Large intestine (tissue), 3 donors: ENCODE measurements at regions not wholly inside any gene's neighbourhood (a gene's known extent, or its start where the extent isn't known, plus 50 kb on each side); places are given as distances from the start of the nearest gene placed in this dataset.
"Not testable (repeated sequence)": the region's sequence is repeated elsewhere in the genome, so short reads cannot be mapped to it uniquely, and the experiment has no call there.

Experiments
- DNase-seq, 2 donors: peaks; one replicate each; pipeline versions ENCODE4 v3.0.0 to v3.0.0-alpha.2; 2013
- H3K27ac ChIP-seq: one replicate; pipeline ENCODE4 v1.5.1; 2013; ENCODE audit warnings: low read length
- H3K27me3 ChIP-seq: 2 replicates; pipeline ENCODE4 v1.6.1; 2013; ENCODE audit warnings: low read length; ENCODE audit not compliant: control insufficient read depth, insufficient read depth
- H3K36me3 ChIP-seq: 2 replicates; pipeline ENCODE4 v1.6.1; 2013; ENCODE audit warnings: low read length; ENCODE audit not compliant: control insufficient read depth, insufficient read depth
- H3K4me1 ChIP-seq: one replicate; pipeline ENCODE4 v1.6.1; 2013; ENCODE audit warnings: low read length; ENCODE audit not compliant: control insufficient read depth, insufficient read depth
- H3K4me3 ChIP-seq: one replicate; pipeline ENCODE4 v1.5.1; 2013; ENCODE audit warnings: low read length
- H3K9me3 ChIP-seq: one replicate; pipeline ENCODE4 v1.6.1; 2013; ENCODE audit warnings: mild to moderate bottlenecking, low read depth, low read length, moderate library complexity; ENCODE audit not compliant: control insufficient read depth
- WGBS: methylation state at CpG from one replicate; pipeline ENCODE4 v1.1.5; 2013; ENCODE audit warnings: low lambda C conversion rate; ENCODE audit not compliant: insufficient coverage; 5-methylcytosine and 5-hydroxymethylcytosine counted together

DNA sequence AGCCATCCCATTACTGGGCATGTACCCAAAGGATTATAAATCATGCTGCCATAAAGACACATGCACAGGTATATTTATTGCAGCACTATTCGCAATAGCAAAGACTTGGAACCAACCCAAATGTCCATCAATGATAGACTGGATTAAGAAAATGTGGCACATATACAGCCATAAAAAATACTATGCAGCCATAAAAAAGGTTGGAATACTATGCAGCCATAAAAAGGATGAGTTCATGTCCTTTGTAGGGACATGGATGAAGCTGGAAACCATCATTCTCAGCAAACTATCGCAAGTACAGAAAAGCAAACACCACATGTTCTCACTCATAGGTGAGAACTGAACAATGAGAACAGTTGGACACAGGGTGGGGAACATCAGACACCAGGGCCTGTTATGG lies 151.5 kb downstream of the PLK2 start:
- H3K4me1 ChIP-seq, H3K27me3 ChIP-seq, DNase-seq, H3K27ac ChIP-seq, H3K36me3 ChIP-seq, H3K9me3 ChIP-seq, H3K4me3 ChIP-seq: not testable (repeated sequence)
- WGBS = no CpG with 5 or more reads among the region's 2 CpGs

DNA sequence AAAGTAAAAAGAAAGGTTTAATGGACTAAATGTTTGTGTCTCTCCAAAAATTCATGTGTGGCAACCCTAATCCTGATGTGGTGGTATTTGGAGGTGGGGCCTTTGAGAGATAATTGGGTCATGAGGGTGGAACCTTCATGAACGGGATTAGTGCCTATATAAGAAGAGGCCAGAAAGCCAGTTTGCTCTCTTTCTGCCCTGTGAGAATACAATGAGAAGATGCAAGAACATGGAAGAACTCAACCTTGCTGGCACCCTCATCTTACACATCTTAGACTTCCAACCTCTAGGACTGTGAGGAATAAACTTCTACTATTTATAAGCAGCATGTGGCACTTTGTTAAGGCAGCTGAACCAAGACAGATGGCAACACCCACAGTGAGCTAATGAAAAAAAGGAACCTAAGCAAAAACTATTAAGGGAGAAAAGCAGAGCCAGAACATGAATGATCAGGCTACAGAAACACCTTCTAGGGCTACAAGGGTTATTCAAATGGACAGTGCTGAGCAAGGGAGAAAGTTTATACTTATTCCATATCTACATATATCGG lies 159.5 kb downstream of the PLK2 start:
- no peak overlapping the region for H3K27ac ChIP-seq
- 83% methylated on average over 1 of the region's 2 CpGs for WGBS
- H3K36me3 ChIP-seq = no peaks in the 10 kb centered on the region
- H3K27me3 ChIP-seq = no peaks in the 10 kb centered on the region
- H3K4me1 ChIP-seq = no peaks in the 10 kb centered on the region
- DNase-seq = no peak
- no peaks in the 10 kb centered on the region for H3K9me3 ChIP-seq
- H3K4me3 ChIP-seq = no peak overlapping the region

DNA sequence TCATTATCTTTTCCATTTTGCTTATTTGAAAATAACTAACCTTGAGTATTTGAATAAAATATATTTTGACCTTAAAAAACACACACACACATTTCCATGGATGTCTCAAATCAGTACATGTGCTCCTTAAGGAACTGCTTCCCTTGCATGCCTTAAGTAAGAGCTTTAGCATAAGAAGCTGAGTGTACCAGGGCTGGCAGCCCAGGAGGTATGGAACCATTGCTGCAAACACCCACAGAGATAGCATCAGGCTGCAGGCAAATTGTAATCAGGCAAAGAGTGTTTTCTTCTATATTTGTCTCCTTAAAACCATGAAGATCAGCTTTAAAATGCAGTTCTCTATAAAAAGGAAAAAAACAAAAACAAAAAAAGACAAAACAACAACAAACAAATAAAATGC lies 160.6 kb downstream of the PLK2 start:
- Histone ChIP-seq H3K4me3 (no peak overlapping the region), H3K9me3 (no peaks in the 10 kb centered on the region), H3K4me1 (no peaks in the 10 kb centered on the region), H3K36me3 (no peaks in the 10 kb centered on the region), H3K27me3 (no peaks in the 10 kb centered on the region), H3K27ac (no peak overlapping the region)
- DNase-seq = no peak

DNA sequence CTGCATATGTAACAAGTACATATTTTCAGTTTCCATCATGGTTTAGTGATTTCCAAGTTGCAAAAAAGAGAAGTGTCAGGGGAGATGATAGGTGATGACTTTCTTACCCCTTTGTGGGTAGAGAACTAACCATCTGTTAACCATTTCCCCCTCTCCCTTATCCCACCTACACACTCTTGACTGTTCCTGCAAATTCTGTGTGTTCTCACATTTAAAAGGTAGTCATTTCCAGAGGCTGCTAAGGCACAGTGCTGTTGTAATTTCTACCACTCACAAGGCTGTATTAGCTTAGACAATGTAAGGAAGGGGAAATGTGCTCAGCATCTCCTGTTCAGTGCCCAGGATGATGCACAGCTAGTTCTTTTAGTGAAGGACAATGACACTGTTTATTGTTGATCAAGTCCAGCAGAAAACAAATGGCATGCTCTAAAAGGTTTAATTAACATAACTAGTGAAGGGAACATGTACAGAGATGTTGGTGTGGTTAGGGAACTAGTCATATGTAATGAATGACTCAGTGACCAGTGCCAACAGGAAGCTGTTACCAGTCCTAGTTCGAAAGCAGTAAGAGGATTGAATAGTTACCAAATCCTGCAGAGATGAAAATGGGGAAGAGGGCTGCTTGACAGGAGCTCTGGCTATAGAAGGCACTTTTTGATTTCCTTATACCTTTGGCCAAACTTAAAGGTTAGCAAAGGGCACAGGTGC lies 165.1 kb downstream of the PLK2 start:
- WGBS = no CpG with 5 or more reads among the region's 1 CpG

DNA sequence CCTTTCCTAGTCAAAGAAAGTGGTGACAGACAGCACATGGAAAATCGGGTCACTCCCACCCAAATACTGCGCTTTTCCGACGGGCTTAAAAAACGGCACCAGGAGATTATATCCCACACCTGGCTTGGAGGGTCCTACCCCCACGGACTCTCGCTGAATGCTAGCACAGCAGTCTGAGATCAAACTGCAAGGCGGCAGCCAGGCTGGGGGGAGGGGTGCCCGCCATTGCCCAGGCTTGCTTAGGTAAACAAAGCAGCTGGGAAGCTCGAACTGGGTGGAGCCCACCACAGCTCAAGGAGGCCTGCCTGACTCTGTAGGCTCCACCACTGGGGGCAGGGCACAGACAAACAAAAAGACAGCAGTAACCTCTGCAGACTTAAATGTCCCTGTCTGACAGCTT lies 171.6 kb downstream of the PLK2 start:
- H3K36me3 ChIP-seq, H3K4me3 ChIP-seq, DNase-seq, H3K4me1 ChIP-seq, H3K9me3 ChIP-seq, H3K27ac ChIP-seq, H3K27me3 ChIP-seq: not testable (repeated sequence)
- WGBS = no CpG with 5 or more reads among the region's 10 CpGs

More for the DNA sequence above, 165.1 kb downstream of the PLK2 start:
- Histone ChIP-seq H3K36me3 (no peaks in the 10 kb centered on the region), H3K9me3 (no peaks in the 10 kb centered on the region), H3K4me3 (no peak overlapping the region), H3K27ac (no peak overlapping the region), H3K27me3 (no peaks in the 10 kb centered on the region), H3K4me1 (no peaks in the 10 kb centered on the region)
- DNase-seq = no peak

DNA sequence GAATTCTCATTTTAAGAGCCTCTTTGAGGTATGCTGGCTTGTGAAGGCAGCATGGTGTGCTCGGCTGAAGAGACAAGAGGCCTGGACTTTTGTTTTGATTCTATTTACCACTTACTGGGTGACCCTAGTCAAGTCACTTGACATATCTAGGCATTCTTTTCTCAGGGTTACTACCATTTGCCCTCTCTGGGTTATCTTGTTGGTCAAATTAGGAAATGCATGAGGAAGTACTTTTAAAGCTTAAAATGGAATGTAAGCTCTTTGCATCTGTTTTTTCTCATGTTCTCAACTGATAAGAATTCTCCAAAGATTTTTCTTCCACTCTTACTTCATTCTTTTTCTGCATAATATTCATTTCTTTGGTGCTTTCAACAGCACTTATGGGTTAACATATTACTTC lies 173.1 kb downstream of the PLK2 start:
- Histone ChIP-seq H3K36me3 (no peaks in the 10 kb centered on the region), H3K4me1 (no peaks in the 10 kb centered on the region), H3K27ac (no peak overlapping the region), H3K9me3 (no peaks in the 10 kb centered on the region), H3K4me3 (no peak overlapping the region), H3K27me3 (no peaks in the 10 kb centered on the region)
- no CpG with 5 or more reads among the region's 1 CpG for WGBS
- no peak for DNase-seq

DNA sequence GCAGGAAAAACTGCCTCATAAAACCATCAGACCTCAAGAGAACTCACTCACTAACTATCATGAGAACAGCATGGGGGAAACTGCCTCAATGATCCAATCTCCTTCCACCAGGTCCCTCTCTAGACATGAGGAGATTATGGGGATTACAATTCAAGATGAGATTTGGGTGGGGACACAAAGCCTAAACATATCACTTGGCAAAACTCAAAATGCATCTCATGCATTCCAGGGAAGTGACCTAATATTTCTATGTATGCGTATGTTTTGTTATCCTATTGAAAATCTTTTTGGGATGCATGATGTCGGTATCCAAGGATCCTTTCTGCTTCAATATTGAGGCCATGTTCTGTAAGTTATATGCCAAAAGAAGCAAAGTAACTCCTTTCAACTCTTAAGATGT lies 174.0 kb downstream of the PLK2 start:
- Histone ChIP-seq H3K27me3 (no peaks in the 10 kb centered on the region), H3K9me3 (no peaks in the 10 kb centered on the region), H3K4me1 (no peaks in the 10 kb centered on the region), H3K4me3 (no peak overlapping the region), H3K36me3 (no peaks in the 10 kb centered on the region), H3K27ac (no peak overlapping the region)
- DNase-seq = no peak
- no CpG with 5 or more reads among the region's 2 CpGs for WGBS

DNA sequence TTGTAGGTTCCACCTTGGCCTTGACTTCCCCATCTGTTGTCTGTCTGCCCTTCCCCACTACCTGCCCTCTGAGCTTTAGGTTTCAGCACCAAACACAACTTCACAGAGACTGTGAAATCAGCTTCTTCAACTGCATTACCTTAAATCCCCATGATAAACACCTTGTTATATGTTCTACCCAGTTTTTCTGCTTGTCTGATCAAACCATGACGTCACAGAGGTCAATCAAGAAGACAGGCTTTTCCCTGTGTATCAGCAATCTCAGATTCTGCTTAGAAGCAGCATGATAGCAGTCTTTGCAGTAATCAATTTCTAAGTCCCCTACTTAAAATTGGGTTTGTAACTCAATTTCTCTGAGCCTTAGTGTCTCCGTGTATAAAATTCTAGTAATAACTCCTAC lies 175.0 kb downstream of the PLK2 start:
- Histone ChIP-seq H3K36me3 (no peaks in the 10 kb centered on the region), H3K27me3 (no peaks in the 10 kb centered on the region), H3K27ac (no peak overlapping the region), H3K9me3 (no peaks in the 10 kb centered on the region), H3K4me3 (no peak overlapping the region), H3K4me1 (no peaks in the 10 kb centered on the region)
- no peak for DNase-seq
- 80% methylated on average over 1 of the region's 2 CpGs for WGBS

DNA sequence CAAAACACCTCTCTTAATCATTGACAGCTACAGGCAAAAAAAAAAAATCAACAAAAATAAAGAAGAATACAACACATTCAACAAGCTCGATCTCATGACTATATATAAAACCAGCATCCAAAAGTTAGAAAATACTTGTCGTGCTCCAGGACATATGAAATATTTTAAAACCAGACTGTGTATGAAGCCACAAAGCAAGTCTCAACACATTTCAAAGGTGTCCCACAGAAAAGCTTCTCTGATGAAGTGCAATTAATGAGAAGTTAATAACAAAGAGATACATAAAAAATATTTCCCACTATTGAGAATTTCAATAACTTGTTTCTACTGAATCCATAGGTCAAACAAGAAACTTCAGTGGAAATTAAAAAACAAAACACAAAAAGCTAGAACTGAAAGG lies 178.7 kb downstream of the PLK2 start:
- H3K9me3 ChIP-seq = peaks cover 5% of the 10 kb centered on the region
- H3K27ac ChIP-seq = no peak overlapping the region
- whole genome bisulfite sequencing = no CpG with 5 or more reads among the region's 2 CpGs
- no peaks in the 10 kb centered on the region for H3K4me1 ChIP-seq
- no peak overlapping the region for H3K4me3 ChIP-seq
- H3K36me3 ChIP-seq = no peaks in the 10 kb centered on the region
- no peak for DNase-seq
- no peaks in the 10 kb centered on the region for H3K27me3 ChIP-seq

DNA sequence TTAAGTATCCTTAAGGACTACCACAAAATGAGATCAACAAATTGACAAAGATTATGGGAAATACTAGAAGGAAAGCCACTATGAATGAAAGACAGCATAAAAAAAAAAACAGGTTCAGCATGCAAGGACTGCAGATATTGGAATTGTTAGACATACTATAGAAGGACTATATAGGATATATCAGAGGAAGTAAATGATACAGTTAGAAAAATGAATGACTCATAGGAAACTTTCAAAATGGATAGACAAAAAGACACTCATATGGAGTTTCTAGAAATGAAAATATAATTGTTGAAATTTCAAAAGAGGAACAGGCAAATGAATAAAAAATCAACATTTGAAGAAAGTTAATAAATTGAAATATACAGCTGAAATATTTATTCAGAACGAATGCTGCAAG lies 180.6 kb downstream of the PLK2 start:
- Histone ChIP-seq H3K36me3 (no peaks in the 10 kb centered on the region), H3K9me3 (peaks cover 5% of the 10 kb centered on the region), H3K27ac (no peak overlapping the region), H3K4me1 (no peaks in the 10 kb centered on the region), H3K4me3 (no peak overlapping the region), H3K27me3 (no peaks in the 10 kb centered on the region)
- DNase-seq = no peak
- 100% methylated on average over 1 of the region's 1 CpG for WGBS

DNA sequence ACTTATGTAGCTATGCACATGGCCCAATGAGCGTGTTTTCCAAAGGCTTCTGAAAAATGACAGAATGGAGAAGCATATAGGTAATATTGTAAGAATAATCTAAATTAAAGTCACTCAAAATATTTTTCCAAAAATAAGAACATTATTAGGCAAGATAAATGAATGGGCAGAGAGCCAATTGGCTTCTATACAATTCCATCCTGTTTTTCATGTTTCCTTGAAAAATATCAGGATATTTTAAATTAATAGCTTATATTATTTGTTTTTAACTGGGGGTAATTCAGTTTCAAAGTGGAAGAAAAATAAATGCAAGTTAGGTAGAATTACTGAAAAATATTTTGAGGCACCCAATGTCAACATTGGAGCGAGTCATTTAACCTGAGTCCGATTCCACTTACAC lies 183.5 kb downstream of the PLK2 start:
- peaks cover 5% of the 10 kb centered on the region for H3K9me3 ChIP-seq
- no peak for DNase-seq
- H3K27ac ChIP-seq = no peak overlapping the region
- no peaks in the 10 kb centered on the region for H3K36me3 ChIP-seq
- whole genome bisulfite sequencing = 100% methylated on average over 3 of the region's 3 CpGs
- H3K4me1 ChIP-seq = no peaks in the 10 kb centered on the region
- H3K27me3 ChIP-seq = no peaks in the 10 kb centered on the region
- no peak overlapping the region for H3K4me3 ChIP-seq
